H7 (cell line): ENCODE measurements at regions not wholly inside any gene's neighbourhood (a gene's known extent, or its start where the extent isn't known, plus 50 kb on each side); places are given as distances from the start of the nearest gene placed in this dataset.
"Not testable (repeated sequence)": the region's sequence is repeated elsewhere in the genome, so short reads cannot be mapped to it uniquely, and the experiment has no call there.

Experiments
- DNase-seq: peaks from one replicate; pipeline ENCODE4 v3.0.0; 2012
- H3K27me3 ChIP-seq: 2 replicates; pipeline ENCODE4 v1.6.0; 2011; ENCODE audit warnings: mild to moderate bottlenecking, low read length; ENCODE audit not compliant: control insufficient read depth, insufficient read depth
- H3K36me3 ChIP-seq: replicated peaks from 2 replicates; pipeline ENCODE4 v1.5.1; 2011; ENCODE audit warnings: low read length; ENCODE audit not compliant: control insufficient read depth, insufficient read depth
- H3K4me3 ChIP-seq: 2 replicates; pipeline ENCODE4 v1.5.1; 2011; ENCODE audit warnings: low read depth, mild to moderate bottlenecking, control low read depth, low read length, moderate library complexity; ENCODE audit not compliant: insufficient read depth

DNA sequence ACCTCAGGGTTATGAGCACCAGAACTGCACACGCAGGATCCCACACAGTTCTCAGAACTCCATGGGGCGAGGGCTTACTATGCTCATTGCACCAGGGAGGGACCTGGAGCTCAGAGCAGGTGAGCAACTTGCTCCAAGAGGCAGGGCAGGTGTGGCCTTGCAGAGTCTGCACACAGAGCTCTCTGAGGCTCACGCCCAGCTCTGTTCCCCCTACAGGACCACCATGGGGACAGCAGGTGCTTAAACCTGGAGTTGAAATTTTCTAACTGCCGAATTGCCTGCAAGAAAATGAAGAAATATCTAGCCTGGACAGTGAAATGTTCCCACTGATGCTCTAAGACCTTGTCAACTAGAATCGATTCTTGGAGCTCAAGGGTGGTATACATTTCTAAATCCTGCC, 49.9 kb upstream of the MSMB start:
- not testable (repeated sequence) for H3K36me3 ChIP-seq, H3K4me3 ChIP-seq, H3K27me3 ChIP-seq
- peak; percentile 15 for DNase-seq

- Histone ChIP-seq H3K27me3 (no peaks in the 10 kb centered on the region), H3K4me3 (no peak overlapping the region), H3K36me3 (no peaks in the 10 kb centered on the region)
- no peak for DNase-seq
Observed at GRCh38 chr10:46096446-46096845, 50.4 kb upstream of the MSMB start.

- DNase-seq: no peak
- Histone ChIP-seq H3K4me3 (no peak overlapping the region), H3K36me3 (no peaks in the 10 kb centered on the region), H3K27me3 (no peaks in the 10 kb centered on the region)
Observed at GRCh38 chr10:46096909-46097575, 51.0 kb upstream of the MSMB start.

DNA sequence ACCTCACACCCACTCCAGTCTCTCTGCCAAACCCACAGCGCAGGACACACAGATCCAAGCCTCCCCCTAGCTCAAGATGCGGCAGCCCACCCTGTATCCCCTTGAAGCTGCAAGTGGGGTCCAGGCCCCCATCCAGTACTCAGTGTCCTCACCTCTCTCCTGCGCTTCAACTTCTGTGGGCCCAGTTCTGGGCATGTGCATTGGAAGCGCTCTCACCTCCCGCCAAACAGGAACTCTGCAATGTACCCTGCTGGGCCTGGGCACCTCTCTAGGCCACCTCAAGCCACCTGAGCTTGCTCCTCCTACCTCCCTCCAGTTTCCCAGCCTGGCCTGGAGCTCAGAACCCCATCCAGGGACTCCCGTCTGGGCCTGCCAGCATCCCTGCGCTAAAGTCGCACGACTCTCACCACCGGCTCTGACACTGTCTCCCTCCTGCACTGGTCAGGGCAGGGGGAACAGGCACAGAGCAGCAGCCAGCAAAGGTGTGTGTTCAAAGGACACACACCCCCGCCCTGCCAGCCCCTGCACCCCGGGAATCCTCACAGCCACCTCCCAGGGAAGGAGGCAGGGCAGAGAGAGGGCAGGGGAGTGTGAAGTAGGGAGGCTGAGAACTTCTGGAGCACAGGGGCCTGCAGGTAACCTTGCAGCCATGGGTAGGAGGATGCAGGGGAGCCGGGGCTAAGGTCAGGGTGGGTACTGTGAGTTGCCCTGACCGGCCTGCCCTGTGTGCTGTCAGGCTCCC, 51.7 kb upstream of the MSMB start:
- Histone ChIP-seq H3K36me3 (no peaks in the 10 kb centered on the region), H3K27me3 (no peaks in the 10 kb centered on the region), H3K4me3 (no peak overlapping the region)
- peak; percentile 9 for DNase-seq

- no peak overlapping the region for H3K4me3 ChIP-seq
- H3K27me3 ChIP-seq: no peaks in the 10 kb centered on the region
- peak; percentile 12 for DNase-seq
- H3K36me3 ChIP-seq: no peaks in the 10 kb centered on the region
Observed at GRCh38 chr10:46098386-46098785, 52.3 kb upstream of the MSMB start.

DNA sequence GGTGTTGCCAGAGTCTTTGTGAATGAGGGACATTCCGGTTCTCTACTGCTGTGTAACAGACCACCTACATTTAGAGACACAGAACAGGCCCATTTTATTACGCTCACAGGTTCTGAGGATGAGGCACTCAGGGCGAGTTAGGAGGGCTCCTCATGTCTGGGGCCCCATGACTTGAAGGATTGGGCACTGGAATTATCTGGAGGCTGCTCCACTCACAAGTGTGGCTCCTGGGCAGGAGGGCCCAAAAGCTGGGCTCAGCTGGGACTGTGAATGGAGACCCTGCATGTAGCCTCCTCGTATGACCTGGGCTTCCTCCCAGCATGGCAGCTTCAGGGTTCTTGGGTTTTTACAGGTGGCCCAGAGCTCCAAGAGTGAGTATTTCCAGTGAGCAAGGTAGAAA, 52.9 kb upstream of the MSMB start:
- not testable (repeated sequence) for H3K36me3 ChIP-seq, DNase-seq, H3K27me3 ChIP-seq, H3K4me3 ChIP-seq

DNA sequence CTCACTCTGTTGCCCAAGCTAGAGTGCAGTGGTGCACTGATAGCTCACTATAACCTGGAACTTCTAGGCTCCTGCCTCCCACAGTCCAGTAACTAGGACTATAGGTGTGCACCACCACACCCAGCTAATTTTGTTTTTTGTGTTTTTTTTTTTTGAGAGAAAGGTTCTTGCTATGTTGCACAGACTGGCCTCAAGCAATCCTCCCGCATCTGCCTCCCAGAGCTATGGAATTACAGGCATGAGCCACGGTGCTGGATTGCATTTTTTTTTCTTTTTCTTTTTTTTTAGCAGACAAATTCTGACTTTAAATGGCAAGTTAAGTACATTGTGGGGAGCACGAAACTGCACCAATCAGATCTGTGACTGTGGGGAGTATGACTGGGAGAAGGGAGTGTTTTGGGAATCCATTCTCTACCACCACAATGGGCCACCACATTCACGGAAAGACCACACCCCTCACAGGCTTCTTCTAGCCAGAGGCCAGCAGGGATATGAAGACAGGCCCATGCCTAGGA, 58.1 kb upstream of the MSMB start:
- peaks cover 20% of the 10 kb centered on the region for H3K27me3 ChIP-seq
- no peak overlapping the region for H3K4me3 ChIP-seq
- no peaks in the 10 kb centered on the region for H3K36me3 ChIP-seq
- no peak for DNase-seq

- peaks cover 20% of the 10 kb centered on the region for H3K27me3 ChIP-seq
- DNase-seq, H3K36me3 ChIP-seq, H3K4me3 ChIP-seq: not testable (repeated sequence)
Observed at GRCh38 chr10:46105416-46105815, 59.3 kb upstream of the MSMB start.

- DNase-seq, H3K36me3 ChIP-seq: not testable (repeated sequence)
- Histone ChIP-seq H3K27me3 (peaks cover 20% of the 10 kb centered on the region), H3K4me3 (peak overlapping the region; percentile 75)
Observed at GRCh38 chr10:46105856-46106409, 59.9 kb upstream of the MSMB start.

DNA sequence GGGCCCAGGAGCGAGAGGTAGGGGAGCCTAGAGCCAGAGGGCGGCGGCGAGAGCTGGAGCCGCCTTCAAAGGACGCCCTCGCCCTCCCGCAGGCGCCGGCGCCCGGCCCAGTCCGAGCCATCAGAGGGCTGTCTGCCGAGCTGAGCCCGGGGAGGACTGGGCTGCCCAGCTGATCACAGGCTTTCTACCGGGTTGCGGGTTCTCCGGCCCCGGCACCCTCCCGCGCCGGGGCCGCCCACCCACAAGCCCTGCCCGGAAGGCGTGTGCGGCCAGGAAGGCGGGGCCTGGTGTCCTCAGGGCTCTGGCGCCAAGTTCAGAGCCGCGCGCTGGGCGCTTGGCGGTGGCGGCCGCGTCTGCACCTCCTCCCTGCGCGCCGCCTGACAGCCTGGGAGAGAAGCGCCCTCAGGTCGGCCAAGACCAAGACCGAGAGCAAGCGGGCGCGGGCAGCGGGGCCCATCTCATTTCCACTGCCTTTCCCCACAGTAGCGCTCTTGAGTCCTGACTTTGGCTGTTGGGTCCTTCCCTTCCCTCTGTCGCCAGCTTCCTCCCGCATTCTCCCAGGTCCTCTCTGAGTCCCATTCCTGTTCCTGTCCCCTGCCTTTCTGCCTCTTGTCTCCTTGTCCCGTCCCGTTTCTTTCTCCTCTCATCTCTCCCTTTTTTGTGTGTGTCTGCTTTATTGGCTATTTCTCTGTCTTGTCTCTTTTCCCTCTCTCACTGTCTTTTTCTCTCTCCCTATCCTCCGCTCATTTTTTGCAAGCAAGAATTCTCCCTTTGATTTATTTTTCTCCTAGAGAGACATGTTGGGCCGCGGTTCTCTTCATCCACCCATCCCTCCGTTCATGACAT, 60.6 kb upstream of the MSMB start:
- H3K36me3 ChIP-seq: no peaks in the 10 kb centered on the region
- DNase-seq: peak; percentile 77
- peaks cover 20% of the 10 kb centered on the region for H3K27me3 ChIP-seq
- peak overlapping the region; percentile 75 for H3K4me3 ChIP-seq

DNA sequence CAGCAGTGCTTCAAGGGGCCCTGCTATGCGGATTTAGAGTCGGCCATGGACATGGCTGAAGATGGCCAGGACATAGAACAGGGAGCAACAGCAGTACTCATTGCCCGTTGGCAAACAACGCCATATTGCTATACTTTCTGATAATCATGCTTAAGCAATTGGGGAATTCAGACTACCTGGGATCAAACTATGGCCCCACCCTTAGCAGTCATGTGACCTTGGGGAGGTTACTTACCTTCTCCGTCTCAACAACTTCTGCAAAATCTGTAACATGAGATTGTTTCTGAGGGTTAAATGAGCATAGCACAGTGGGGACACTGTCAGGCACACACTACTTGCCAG, 62.1 kb upstream of the MSMB start:
- peaks cover 20% of the 10 kb centered on the region for H3K27me3 ChIP-seq
- not testable (repeated sequence) for H3K36me3 ChIP-seq, H3K4me3 ChIP-seq, DNase-seq

DNA sequence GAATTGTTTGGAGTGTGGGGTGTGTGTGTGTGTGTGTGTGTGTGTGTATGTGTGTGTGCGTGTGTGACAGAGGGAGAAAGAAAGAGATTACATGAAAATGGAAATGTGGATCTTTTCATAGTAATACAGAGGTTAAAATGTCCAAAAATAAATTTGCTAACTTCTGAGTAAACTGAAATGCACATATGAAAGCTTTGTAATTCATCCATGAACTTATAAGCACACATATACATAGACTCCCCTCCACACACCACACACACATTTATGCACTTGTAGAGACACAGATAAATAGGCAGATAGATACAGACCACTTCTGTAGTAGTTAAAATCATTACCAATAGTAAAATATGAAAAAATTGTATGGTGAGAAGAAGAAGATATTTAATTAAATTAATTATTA, 108.2 kb upstream of the MSMB start:
- not testable (repeated sequence) for H3K27me3 ChIP-seq, DNase-seq, H3K36me3 ChIP-seq, H3K4me3 ChIP-seq

DNA sequence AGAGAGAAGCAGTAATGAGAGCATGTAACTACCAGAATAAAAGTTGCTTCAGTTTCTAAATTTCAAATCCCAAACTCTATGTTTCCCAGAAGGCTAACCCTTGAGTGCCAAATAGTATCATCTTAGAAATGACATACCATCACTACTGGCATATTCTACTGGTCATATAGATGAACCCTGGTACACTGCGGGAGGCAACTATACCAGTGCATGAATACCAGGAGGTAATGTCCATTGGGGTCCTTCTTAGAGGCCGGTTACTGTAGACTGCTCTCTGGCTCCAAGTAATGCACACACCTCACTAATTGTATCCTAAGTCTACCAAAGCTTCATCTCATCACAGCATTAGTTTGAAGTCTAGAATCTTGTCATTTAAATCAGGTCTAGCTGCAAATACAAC, 108.6 kb upstream of the MSMB start:
- DNase-seq: peak; percentile 0
- H3K4me3 ChIP-seq, H3K27me3 ChIP-seq, H3K36me3 ChIP-seq: not testable (repeated sequence)

- H3K27me3 ChIP-seq, H3K36me3 ChIP-seq, H3K4me3 ChIP-seq, DNase-seq: not testable (repeated sequence)
Observed at GRCh38 chr10:46156866-46157265, 110.8 kb upstream of the MSMB start.
